IMR-90 (cell line): ENCODE measurements at regions not wholly inside any gene's neighbourhood (a gene's known extent, or its start where the extent isn't known, plus 50 kb on each side); places are given as distances from the start of the nearest gene placed in this dataset.

Experiments used
- ATAC-seq: fragments of 200-7000 bp; cut with Tn5 transposase; 2 replicates; pipeline ENCODE4 v1.9.1; 2020; ENCODE audit warnings: low read depth, mild to moderate bottlenecking, moderate library complexity
- BruUV-seq: library from RNA; stranded (reverse); fragments of 400-500 nt; replicated peaks from 2 replicates; lab custom pipeline; 2021; lab: Mats Ljungman, UMichigan
- CTCF ChIA-PET: fragments of 300-600 bp; formaldehyde crosslinking; extraction: SDS; loops from one replicate; lab custom pipeline; 2021; ENCODE audit warnings: antibody characterized with exemption; lab: Yijun Ruan, JAX
- POLR2A ChIA-PET: fragments of 300-600 bp; sonication (Branson Sonifier 250); formaldehyde crosslinking; loops from one replicate; lab custom pipeline; 2022; ENCODE audit warnings: antibody characterized with exemption; ENCODE audit not compliant: unreplicated experiment; lab: Charles Lee
- DNase-seq: peaks from one replicate; pipeline ENCODE4 v3.0.0; 2013
- H2AFZ ChIP-seq: replicated peaks from 2 replicates; pipeline ENCODE3; 2013; ENCODE audit warnings: low read length, mild to moderate bottlenecking; ENCODE audit not compliant: poor library complexity
- H2AK5ac ChIP-seq: 2 replicates; pipeline ENCODE4 v1.6.1; 2013; ENCODE audit warnings: low read depth, low read length, inconsistent platforms
- H2AK9ac ChIP-seq: replicated peaks from 2 replicates; pipeline ENCODE3; 2013; ENCODE audit warnings: mild to moderate bottlenecking, low read depth, low read length, moderate library complexity; ENCODE audit not compliant: poor library complexity
- H2BK120ac ChIP-seq: 2 replicates; pipeline ENCODE4 v1.6.1; 2013; ENCODE audit warnings: low read depth, low read length, inconsistent platforms
- H2BK15ac ChIP-seq: 3 replicates; pipeline ENCODE4 v1.6.1; 2013; ENCODE audit warnings: low read depth, low read length, inconsistent platforms
- H2BK20ac ChIP-seq: 2 replicates; pipeline ENCODE4 v1.6.1; 2013; ENCODE audit warnings: low read depth, mild to moderate bottlenecking, inconsistent platforms, low read length, moderate library complexity
- H2BK5ac ChIP-seq: 2 replicates; pipeline ENCODE4 v1.6.1; 2013; ENCODE audit warnings: mild to moderate bottlenecking, low read depth, low read length, inconsistent platforms; ENCODE audit not compliant: poor library complexity, severe bottlenecking
- H3K14ac ChIP-seq: replicated peaks from 2 replicates; pipeline ENCODE4 v1.6.1; 2013; ENCODE audit warnings: low read depth, low read length, inconsistent platforms
- H3K18ac ChIP-seq: 2 replicates; pipeline ENCODE4 v1.6.1; 2013; ENCODE audit warnings: low read depth, low read length, control low read depth
- H3K23ac ChIP-seq: 2 replicates; pipeline ENCODE4 v1.6.1; 2013; ENCODE audit warnings: low read depth, low read length, inconsistent platforms
- H3K27ac ChIP-seq: 2 replicates; pipeline ENCODE4 v1.5.1; 2013; ENCODE audit warnings: mild to moderate bottlenecking, control low read depth, low read length; ENCODE audit not compliant: insufficient read depth
- H3K27me3 ChIP-seq: 2 replicates; pipeline ENCODE4 v1.6.1; 2013; ENCODE audit warnings: low read length; ENCODE audit not compliant: control insufficient read depth, insufficient read depth
- H3K36me3 ChIP-seq: 2 replicates; pipeline ENCODE4 v1.6.1; 2013; ENCODE audit warnings: low read length, mixed read lengths; ENCODE audit not compliant: control insufficient read depth, insufficient read depth
- H3K4ac ChIP-seq: 2 replicates; pipeline ENCODE4 v1.6.1; 2013; ENCODE audit warnings: low read depth, low read length, inconsistent platforms
- H3K4me1 ChIP-seq: 2 replicates; pipeline ENCODE4 v1.6.1; 2013; ENCODE audit warnings: low read length, mixed read lengths; ENCODE audit not compliant: control insufficient read depth, insufficient read depth
- H3K4me2 ChIP-seq: 2 replicates; pipeline ENCODE4 v1.6.1; 2013; ENCODE audit warnings: low read depth, mild to moderate bottlenecking, control low read depth, low read length, moderate library complexity
- H3K4me3 ChIP-seq: 2 replicates; pipeline ENCODE4 v1.5.1; 2013; ENCODE audit warnings: low read depth, mild to moderate bottlenecking, control low read depth, low read length, moderate library complexity; ENCODE audit not compliant: insufficient read depth
- H3K56ac ChIP-seq: 2 replicates; pipeline ENCODE4 v1.6.1; 2013; ENCODE audit warnings: low read length, inconsistent platforms; ENCODE audit not compliant: insufficient read depth; ENCODE audit errors: extremely low read depth
- H3K79me1 ChIP-seq, 2 experiments: 2 replicates each; pipeline ENCODE4 v1.6.1; 2013; ENCODE audit warnings: low read length in 2 of 2, inconsistent platforms in 1 of 2, low read depth in 1 of 2
- H3K9ac ChIP-seq: 2 replicates; pipeline ENCODE4 v1.6.1; 2013; ENCODE audit warnings: low read depth, low read length, control low read depth
- H3K9me1 ChIP-seq: 2 replicates; pipeline ENCODE4 v1.6.1; 2013; ENCODE audit warnings: low read length, inconsistent platforms; ENCODE audit not compliant: insufficient read depth
- H3K9me3 ChIP-seq: 2 replicates; pipeline ENCODE4 v1.6.1; 2013; ENCODE audit warnings: low read length; ENCODE audit not compliant: control insufficient read depth, insufficient read depth
- H4K20me1 ChIP-seq: 2 replicates; pipeline ENCODE4 v1.6.1; 2013; ENCODE audit warnings: low read length, inconsistent platforms; ENCODE audit not compliant: insufficient read depth
- H4K5ac ChIP-seq: 2 replicates; pipeline ENCODE4 v1.6.1; 2013; ENCODE audit warnings: mild to moderate bottlenecking, low read depth, low read length, control low read depth
- H4K8ac ChIP-seq, 2 experiments: 2 replicates each; pipeline ENCODE4 v1.6.1; 2013; ENCODE audit warnings: low read depth in 2 of 2, low read length in 2 of 2, control low read depth in 1 of 2, inconsistent platforms in 1 of 2
- H4K91ac ChIP-seq: 2 replicates; pipeline ENCODE4 v1.6.1; 2013; ENCODE audit warnings: low read depth, low read length, inconsistent platforms; ENCODE audit not compliant: insufficient read depth
- BHLHE40 ChIP-seq: fragments of 150-350 bp; IDR thresholded peaks from 2 replicates; pipeline ENCODE4 v1.6.1; 2016; ENCODE audit warnings: mild to moderate bottlenecking, low read depth, low read length
- CEBPB ChIP-seq: IDR thresholded peaks from 2 replicates; pipeline ENCODE4 v1.6.1; 2012; ENCODE audit warnings: low read depth, low read length, improper control_type of control experiment
- CTCF ChIP-seq: conservative IDR thresholded peaks from 2 replicates; pipeline ENCODE4 v1.5.1; 2012; ENCODE audit warnings: mild to moderate bottlenecking, low read depth, low read length, improper control_type of control experiment
- ELK1 ChIP-seq: fragments of 150-350 bp; IDR thresholded peaks from 2 replicates; pipeline ENCODE4 v1.6.1; 2016; ENCODE audit warnings: low read depth, mild to moderate bottlenecking, low read length, moderate library complexity, borderline replicate concordance
- FOS ChIP-seq: fragments of 150-350 bp; IDR thresholded peaks from 2 replicates; pipeline ENCODE4 v1.6.1; 2016; ENCODE audit warnings: low read depth, low read length
- RCOR1 ChIP-seq: IDR thresholded peaks from 2 replicates; pipeline ENCODE4 v1.6.1; 2012; ENCODE audit warnings: mild to moderate bottlenecking, low read length, improper control_type of control experiment; ENCODE audit not compliant: insufficient replicate concordance
- RFX5 ChIP-seq: IDR thresholded peaks from 2 replicates; pipeline ENCODE4 v1.8.0; 2012; ENCODE audit warnings: low read depth, mild to moderate bottlenecking, low read length, moderate library complexity
- USF2 ChIP-seq: fragments of 150-350 bp; IDR thresholded peaks from 2 replicates; pipeline ENCODE4 v1.6.1; 2017; ENCODE audit warnings: mild to moderate bottlenecking, antibody characterized with exemption, low read length, low read depth
- WGBS, 2 experiments: methylation state at CpG; one replicate each; pipeline versions ENCODE4 v1.1.5 to v1.1.7; 2013; ENCODE audit warnings: missing lambda C conversion rate in 2 of 2; ENCODE audit not compliant: insufficient read length in 1 of 2; ENCODE audit errors: extremely low coverage in 2 of 2; 5-methylcytosine and 5-hydroxymethylcytosine counted together
- dilution Hi-C: fragments of 300-500 bp; cut with HindIII; formaldehyde crosslinking; loops from one replicate; pipeline ENCODE4 v1.14.3; 2018; ENCODE audit warnings: low sequenced_read_pairs; ENCODE audit not compliant: unreplicated experiment
- in situ Hi-C: fragments of 300-500 bp; cut with MboI; formaldehyde crosslinking; loops from 3 replicates; pipeline ENCODE4 v1.14.3; 2019; ENCODE audit warnings: low sequenced_read_pairs, inconsistent platforms, mixed read lengths
- intact Hi-C: fragments of 100-400 bp; cut with micrococcal nuclease; formaldehyde crosslinking; loops from 2 replicates; pipeline ENCODE4 v1.10.0; 2022

- no TSS peak for BruUV-seq
- H4K91ac ChIP-seq: no peak overlapping the region
- no peak overlapping the region for H3K9ac ChIP-seq
- H2AK5ac ChIP-seq: no peak overlapping the region
- no CpG with 5 or more reads among the region's 10 CpGs for WGBS, 2 experiments
- in situ Hi-C loops (no loop called here), dilution Hi-C loops (no loop called here), intact Hi-C loops (no loop called here)
- no peaks in the 10 kb centered on the region for H3K9me3 ChIP-seq
- H3K27ac ChIP-seq: no peak overlapping the region
- H3K27me3 ChIP-seq: no peaks in the 10 kb centered on the region
- no peak overlapping the region for H2AFZ ChIP-seq
- DNase-seq (no peak), ATAC-seq (no peak)
- no peaks in the 10 kb centered on the region for H3K4me1 ChIP-seq
- no peak overlapping the region for H2BK120ac ChIP-seq
- no peak overlapping the region for H2BK20ac ChIP-seq
- H4K5ac ChIP-seq: no peak overlapping the region
- ChIA-PET CTCF (no interaction called here), POLR2A (no interaction called here)
- no peak overlapping the region for H2AK9ac ChIP-seq
- H3K4me2 ChIP-seq: no peak overlapping the region
- no peak overlapping the region for H3K56ac ChIP-seq
- H3K18ac ChIP-seq: no peak overlapping the region
- H3K36me3 ChIP-seq: no peaks in the 10 kb centered on the region
- H3K23ac ChIP-seq: no peak overlapping the region
- H2BK5ac ChIP-seq: no peak overlapping the region
- H4K20me1 ChIP-seq: no peaks in the 10 kb centered on the region
- TF ChIP-seq FOS (no peak), USF2 (no peak), RFX5 (no peak), RCOR1 (no peak), ELK1 (no peak), CEBPB (no peak), CTCF (no peak), BHLHE40 (no peak)
- H3K4ac ChIP-seq: no peak overlapping the region
- no peak overlapping the region for H2BK15ac ChIP-seq
- H4K8ac ChIP-seq: no peak overlapping the region
- H3K14ac ChIP-seq: no peak overlapping the region
- no peak overlapping the region for H3K4me3 ChIP-seq
- H3K9me1 ChIP-seq: no peaks in the 10 kb centered on the region
- H3K79me1 ChIP-seq: no peaks in the 10 kb centered on the region
Observed at GRCh38 chr17:13292291-13292690, 274.5 kb upstream of the ELAC2 start.
